Right forelimb (tissue), 1 donor: ENCODE measurements at regions not wholly inside any gene's neighbourhood (a gene's known extent, or its start where the extent isn't known, plus 50 kb on each side); places are given as distances from the start of the nearest gene placed in this dataset.
"Not testable (repeated sequence)": the region's sequence is repeated elsewhere in the genome, so short reads cannot be mapped to it uniquely, and the experiment has no call there.

Experiments used
- DNase-seq: peaks from one replicate; pipeline ENCODE4 v3.0.0-alpha.2; 2018

GRCh38 chr10:114872519-114873087, 51.0 kb downstream of the FHIP2A start:
- no peak for DNase-seq

DNA sequence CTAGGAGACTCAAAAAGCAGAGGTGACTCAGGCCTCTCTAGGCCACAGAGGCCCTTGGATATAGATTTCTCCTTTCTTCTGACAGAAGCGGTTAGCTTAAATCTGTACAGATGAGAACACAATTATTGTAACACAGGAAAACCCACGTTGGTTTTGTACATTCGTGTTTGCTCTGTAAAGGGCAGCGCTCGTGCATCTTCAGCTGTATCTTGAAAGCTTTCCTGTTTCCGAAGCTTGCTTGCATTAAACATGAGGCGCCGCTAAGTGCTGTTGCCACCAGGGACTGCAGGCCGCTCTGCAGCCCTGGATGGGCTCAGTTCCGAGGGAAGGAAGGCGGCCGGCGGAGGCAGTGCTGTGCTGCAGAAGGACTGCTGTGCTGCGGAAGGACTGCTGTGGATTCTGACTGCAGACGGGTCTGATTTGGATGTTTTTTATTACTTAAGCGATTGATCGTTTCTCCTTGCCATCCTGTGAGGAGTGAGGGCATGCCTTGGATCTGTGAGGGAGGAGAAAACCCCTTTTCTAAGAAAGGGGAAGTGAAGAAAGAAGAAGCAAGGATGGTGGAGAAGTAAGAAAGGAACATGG, 53.3 kb downstream of the FHIP2A start:
- peak; percentile 74 for DNase-seq

DNA sequence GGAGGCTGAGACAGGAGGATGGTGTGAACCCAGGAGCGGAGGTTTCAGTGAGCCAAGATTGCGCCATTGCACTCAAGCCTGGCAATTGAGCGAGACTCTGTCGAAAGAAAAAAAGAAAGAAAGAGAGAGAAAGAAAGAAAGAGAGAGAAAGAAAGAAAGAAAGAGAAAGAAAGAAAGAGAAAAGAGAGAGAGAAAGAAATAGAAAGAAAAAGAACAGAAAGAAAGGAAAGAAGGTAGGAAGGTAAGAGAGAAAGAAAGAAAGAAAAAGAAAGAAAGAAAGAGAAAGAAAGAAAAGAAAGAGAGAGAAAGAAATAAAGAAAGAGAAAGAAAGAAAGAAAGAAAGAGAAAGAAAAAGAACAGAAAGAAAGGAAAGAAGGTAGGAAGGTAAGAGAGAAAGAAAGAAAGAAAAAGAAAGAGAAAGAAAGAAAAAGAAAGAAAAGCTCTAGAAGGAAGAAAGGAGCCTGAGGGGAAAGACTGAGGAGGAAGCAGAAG, 54.1 kb downstream of the FHIP2A start:
- DNase-seq, result not testable (repeated sequence)

DNA sequence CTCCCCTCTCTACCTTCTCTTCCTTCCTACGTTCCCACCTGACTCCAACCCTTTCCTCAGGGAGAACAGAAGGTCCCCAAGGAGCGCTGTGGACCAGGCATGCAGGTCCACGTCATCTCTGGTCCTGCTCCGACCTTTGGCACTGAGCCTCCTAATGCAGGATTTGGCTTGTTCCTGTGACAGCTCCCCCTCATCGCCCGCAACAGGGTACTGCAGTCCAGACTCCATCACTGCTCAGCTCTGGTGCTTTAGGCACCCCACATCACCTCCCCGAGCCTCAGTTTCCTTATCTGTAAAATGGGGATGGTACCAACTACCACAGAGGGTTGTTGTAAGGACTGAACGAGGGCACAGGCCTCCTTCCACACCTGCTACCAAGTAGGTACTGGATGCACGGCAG, 54.6 kb downstream of the FHIP2A start:
- no peak for DNase-seq

DNA sequence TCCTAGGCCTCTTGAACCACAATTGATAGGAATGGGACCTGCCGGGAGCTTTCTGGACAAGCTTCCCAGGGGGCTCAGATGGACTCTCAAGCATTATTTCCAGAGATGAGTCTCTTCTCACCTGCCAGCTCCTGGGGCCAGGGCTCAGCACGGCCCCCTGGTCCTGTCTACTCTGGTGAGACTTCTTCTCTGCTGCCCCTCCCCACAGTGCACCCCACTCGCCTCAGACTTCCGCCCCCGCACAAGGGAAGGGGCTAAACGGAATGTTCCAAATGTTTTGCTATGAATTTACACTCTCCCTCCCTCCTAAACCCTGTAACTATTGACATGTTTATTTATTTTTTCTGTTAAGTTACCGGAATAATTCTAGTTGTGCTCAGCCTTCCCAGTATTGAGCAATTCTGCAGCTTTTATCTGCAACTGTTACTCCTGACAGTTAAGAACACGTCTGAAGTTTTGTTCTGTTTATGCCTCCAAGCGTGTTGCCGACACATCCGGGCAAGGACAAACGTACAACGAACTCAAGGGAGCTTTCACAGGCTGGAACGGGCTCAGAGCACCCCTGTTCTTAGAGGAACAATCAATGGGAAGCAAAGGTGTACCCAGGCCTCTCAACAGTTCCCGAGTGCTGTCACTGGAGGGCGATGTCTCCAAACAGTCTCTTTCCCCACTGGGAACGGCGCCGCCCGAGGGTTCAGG, 55.2 kb downstream of the FHIP2A start:
- DNase-seq, result peak; percentile 73

DNA sequence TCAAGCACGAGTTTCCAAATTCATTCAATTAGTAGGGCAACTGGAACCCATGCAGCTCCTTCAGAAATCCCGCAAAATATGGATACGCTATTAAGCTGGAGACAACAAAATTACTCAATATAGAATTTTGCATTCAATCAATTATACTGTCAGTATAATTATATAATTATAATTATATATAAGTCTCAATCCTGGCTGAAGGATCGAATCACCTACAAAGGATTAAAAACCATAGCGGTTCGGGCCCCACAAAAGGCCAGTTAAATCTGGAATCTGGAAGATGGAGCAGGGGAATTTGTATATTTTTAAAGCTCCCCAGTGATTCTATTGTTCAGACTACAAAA, 55.7 kb downstream of the FHIP2A start:
- no peak for DNase-seq

GRCh38 chr10:114879093-114879492, 57.5 kb downstream of the FHIP2A start:
- no peak for DNase-seq

DNA sequence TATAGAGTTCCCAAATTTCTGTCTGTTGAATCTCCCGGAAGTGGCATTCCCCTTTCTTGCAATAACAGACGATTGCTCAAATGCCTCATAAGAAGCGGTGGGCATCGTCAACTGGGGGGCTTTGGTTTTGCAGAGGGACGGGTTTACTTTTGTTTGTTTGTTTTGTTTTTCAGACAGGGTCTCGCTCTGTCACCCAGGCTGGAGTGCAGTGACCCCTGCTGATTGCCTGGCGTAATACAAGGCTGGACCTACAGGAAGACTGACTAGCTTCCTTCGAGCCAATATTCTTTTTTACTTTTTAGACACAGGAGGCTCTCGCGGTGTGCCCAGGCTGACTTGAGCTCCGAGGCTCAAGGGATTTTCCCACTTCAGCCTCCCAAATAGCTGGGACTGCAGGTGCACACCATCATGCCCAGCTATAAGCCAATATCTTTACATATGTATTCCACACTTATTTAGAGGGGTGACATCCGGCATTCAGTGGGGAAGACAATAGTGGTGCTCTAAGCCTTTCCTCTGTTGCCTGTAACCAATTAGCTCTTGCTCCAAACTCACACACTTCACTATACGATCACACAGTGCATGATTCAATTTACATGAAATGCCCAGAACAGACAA, 58.1 kb downstream of the FHIP2A start:
- no peak for DNase-seq

- DNase-seq, result no peak
Measured at GRCh38 chr10:114881417-114881816, 56.6 kb upstream of the TRUB1 start.

GRCh38 chr10:114881901-114882300, 56.1 kb upstream of the TRUB1 start:
- no peak for DNase-seq

GRCh38 chr10:114885443-114885842, 52.6 kb upstream of the TRUB1 start:
- DNase-seq, result no peak
